H1 (cell line): ENCODE measurements at regions not wholly inside any gene's neighbourhood (a gene's known extent, or its start where the extent isn't known, plus 50 kb on each side); places are given as distances from the start of the nearest gene placed in this dataset.

Source experiments
- CTBP2 ChIP-seq: IDR thresholded peaks from 2 replicates; pipeline ENCODE4 v1.7.0; 2011; ENCODE audit warnings: borderline replicate concordance, mild to moderate bottlenecking, moderate library complexity, mixed read lengths, low read length; ENCODE audit not compliant: insufficient read depth, insufficient read length
- CTCF ChIP-seq, 3 experiments: IDR thresholded peaks; 1 replicate in 2 of 3; 2 replicates in 1 of 3; pipeline versions ENCODE4 v1.5.1 to v1.6.1; 2011; ENCODE audit warnings: low read length in 3 of 3, mild to moderate bottlenecking in 3 of 3, inconsistent platforms in 2 of 3, low read depth in 1 of 3, moderate library complexity in 1 of 3; ENCODE audit not compliant: insufficient read depth in 1 of 3; ENCODE audit errors: control extremely low read depth in 1 of 3
- EZH2 ChIP-seq: fragments of 200-600 bp; sonication (generic); IDR thresholded peaks from 2 replicates; pipeline ENCODE4 v1.7.1; 2012; ENCODE audit warnings: low read depth, mild to moderate bottlenecking, moderate library complexity, low read length, inconsistent platforms; ENCODE audit not compliant: severe bottlenecking
- POU5F1 ChIP-seq: IDR thresholded peaks from 2 replicates; pipeline ENCODE4 v1.6.1; 2011; ENCODE audit warnings: low read depth, mild to moderate bottlenecking, low read length, moderate library complexity
- RFX5 ChIP-seq: IDR thresholded peaks from 2 replicates; pipeline ENCODE4 v1.6.1; 2011; ENCODE audit warnings: low read depth, low read length, improper control_type of control experiment, borderline replicate concordance
- SIX5 ChIP-seq: IDR thresholded peaks from 2 replicates; pipeline ENCODE4 v1.6.1; 2011; ENCODE audit warnings: mild to moderate bottlenecking, low read depth, low read length
- TAF1 ChIP-seq: IDR thresholded peaks from 2 replicates; pipeline ENCODE4 v1.6.1; 2011; ENCODE audit warnings: mild to moderate bottlenecking, low read depth, low read length

- TF ChIP-seq CTCF (IDR thresholded peaks at IDR 0.05; ENCODE audit: control extremely low read depth in 1 of 3, insufficient read depth in 1 of 3, low read depth in 1 of 3, low read length in 3 of 3) (no peak), POU5F1 (no peak), RFX5 (no peak), CTBP2 (no peak), SIX5 (no peak), TAF1 (no peak), EZH2 (no peak)
These were observed 454.6 kb downstream of the LMO4 start for GRCh38 chr1:87783315-87783714.
